SK-N-SH treated with all-trans-retinoic acid at 6 μM for 48 hours (cell line): ENCODE measurements at regions not wholly inside any gene's neighbourhood (a gene's known extent, or its start where the extent isn't known, plus 50 kb on each side); places are given as distances from the start of the nearest gene placed in this dataset.

ENCODE experiments used
- ATAC-seq: fragments of 200-7000 bp; cut with Tn5 transposase; 3 replicates; pipeline ENCODE4 v1.9.1; 2020; ENCODE audit warnings: mild to moderate bottlenecking, moderate library complexity
- ARNTL ChIP-seq: fragments of 450-650 bp; formaldehyde crosslinking; IDR thresholded peaks from 2 replicates; pipeline ENCODE4 v1.5.0; 2020; ENCODE audit warnings: low read depth, mild to moderate bottlenecking, moderate library complexity, borderline replicate concordance
- BACH2 ChIP-seq: fragments of 250-450 bp; sonication (Bioruptor Pico); IDR thresholded peaks from 2 replicates; pipeline ENCODE4 v1.9.0; 2021; ENCODE audit warnings: mild to moderate bottlenecking, borderline replicate concordance
- CSDC2 ChIP-seq: fragments of 250-450 bp; sonication (Bioruptor Pico); IDR thresholded peaks from 2 replicates; pipeline ENCODE4 v1.5.0; 2020; ENCODE audit warnings: mild to moderate bottlenecking, moderate library complexity
- ESRRG ChIP-seq: fragments of 250-450 bp; sonication (Bioruptor Pico); IDR thresholded peaks from 2 replicates; pipeline ENCODE4 v1.6.1; 2021; ENCODE audit warnings: mild to moderate bottlenecking
- GLIS3 ChIP-seq: fragments of 250-450 bp; sonication (Bioruptor Pico); IDR thresholded peaks from 2 replicates; pipeline ENCODE4 v1.5.0; 2020; ENCODE audit warnings: mild to moderate bottlenecking, moderate library complexity
- ISL1 ChIP-seq: fragments of 250-450 bp; sonication (Bioruptor Pico); IDR thresholded peaks from 2 replicates; pipeline ENCODE4 v2.1.2; 2022; ENCODE audit warnings: mild to moderate bottlenecking, moderate library complexity
- OSR1 ChIP-seq: fragments of 250-450 bp; sonication (Bioruptor Pico); IDR thresholded peaks from 2 replicates; pipeline ENCODE4 v1.8.0; 2022; ENCODE audit warnings: moderate library complexity, mild to moderate bottlenecking, inconsistent platforms
- PPARA ChIP-seq: fragments of 250-450 bp; sonication (Bioruptor Pico); IDR thresholded peaks from 2 replicates; pipeline ENCODE4 v1.5.0; 2020; ENCODE audit warnings: mild to moderate bottlenecking, borderline replicate concordance
- RARB ChIP-seq: fragments of 250-450 bp; sonication (Bioruptor Pico); IDR thresholded peaks from 2 replicates; pipeline ENCODE4 v1.8.0; 2021; ENCODE audit warnings: mild to moderate bottlenecking, moderate library complexity
- SNAI2 ChIP-seq: fragments of 250-450 bp; sonication (Bioruptor Pico); IDR thresholded peaks from 2 replicates; pipeline ENCODE4 v1.5.0; 2020; ENCODE audit warnings: mild to moderate bottlenecking, moderate library complexity
- TOX ChIP-seq: fragments of 250-450 bp; sonication (Bioruptor Pico); IDR thresholded peaks from 2 replicates; pipeline ENCODE4 v1.8.0; 2021; ENCODE audit warnings: mild to moderate bottlenecking, moderate library complexity, borderline replicate concordance
- ZC3H10 ChIP-seq: fragments of 250-450 bp; sonication (Bioruptor Pico); IDR thresholded peaks from 2 replicates; pipeline ENCODE4 v1.5.1; 2021; ENCODE audit warnings: mild to moderate bottlenecking, moderate library complexity
- ZFP3 ChIP-seq: fragments of 250-450 bp; sonication (Bioruptor Pico); IDR thresholded peaks from 2 replicates; pipeline ENCODE4 v1.5.0; 2020; ENCODE audit warnings: mild to moderate bottlenecking, moderate library complexity
- ZFP30 ChIP-seq: fragments of 450-650 bp; formaldehyde crosslinking; IDR thresholded peaks from 2 replicates; pipeline ENCODE4 v1.5.0; 2022; ENCODE audit warnings: mild to moderate bottlenecking, moderate library complexity
- ZNF565 ChIP-seq: fragments of 450-650 bp; formaldehyde crosslinking; conservative IDR thresholded peaks from 2 replicates; pipeline ENCODE4 v1.5.0; 2020; ENCODE audit warnings: low read depth, mild to moderate bottlenecking, moderate library complexity
- ZNF70 ChIP-seq: fragments of 450-650 bp; formaldehyde crosslinking; IDR thresholded peaks from 2 replicates; pipeline ENCODE4 v1.5.0; 2020; ENCODE audit warnings: mild to moderate bottlenecking, moderate library complexity
- ZNF8 ChIP-seq: fragments of 450-650 bp; formaldehyde crosslinking; IDR thresholded peaks from 2 replicates; pipeline ENCODE4 v1.5.0; 2020; ENCODE audit warnings: mild to moderate bottlenecking, moderate library complexity
- TF ChIP-seq, protein P1 (sequence below): fragments of 250-450 bp; sonication (Bioruptor Pico); IDR thresholded peaks from 2 replicates; pipeline ENCODE4 v1.5.1; 2020; ENCODE audit warnings: low read depth, mild to moderate bottlenecking, moderate library complexity
- TF ChIP-seq, protein P2 (sequence below): fragments of 250-450 bp; sonication (Bioruptor Pico); IDR thresholded peaks from 2 replicates; pipeline ENCODE4 v1.5.1; 2021; ENCODE audit warnings: mild to moderate bottlenecking, moderate library complexity
- TF ChIP-seq, protein P3 (sequence below): fragments of 250-450 bp; sonication (Bioruptor Pico); IDR thresholded peaks from 2 replicates; pipeline ENCODE4 v1.5.0; 2020; ENCODE audit warnings: mild to moderate bottlenecking, moderate library complexity
- TF ChIP-seq, protein P4 (sequence below): fragments of 250-450 bp; sonication (Bioruptor Pico); IDR thresholded peaks from 2 replicates; pipeline ENCODE4 v1.8.0; 2021; ENCODE audit warnings: low read depth, mild to moderate bottlenecking, moderate library complexity, borderline replicate concordance

DNA sequence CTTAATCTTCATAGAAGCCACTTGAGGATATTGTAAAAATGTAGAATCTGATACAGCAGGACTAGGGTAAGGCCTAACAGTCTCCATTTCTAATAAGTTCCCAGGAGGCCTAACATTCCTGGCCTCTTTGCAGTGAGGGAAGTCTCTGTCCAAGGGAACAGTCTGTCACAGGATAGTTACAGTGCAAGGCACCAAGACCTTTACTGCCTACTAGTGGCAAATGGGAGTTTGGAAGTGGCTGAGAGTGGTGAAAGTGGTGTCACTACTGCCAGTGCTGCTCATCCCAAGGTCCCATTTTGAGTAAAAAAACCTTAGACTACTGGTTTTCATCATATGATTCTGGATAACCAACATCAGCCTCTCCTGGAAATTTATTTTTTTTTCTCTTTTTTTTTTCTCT lies 619.5 kb upstream of the SEMA3D start:
- ATAC-seq, result no peak
- TF ChIP-seq OSR1 (CRISPR knock-in tag) (no peak), ZNF70 (CRISPR knock-in tag) (no peak), ZFP3 (CRISPR knock-in tag) (no peak), ISL1 (CRISPR knock-in tag) (no peak), TOX (CRISPR knock-in tag) (no peak), SNAI2 (CRISPR knock-in tag) (no peak), CSDC2 (no peak), ZNF8 (CRISPR knock-in tag) (no peak), PPARA (CRISPR knock-in tag) (no peak)
- TF ChIP-seq, protein P1, sequence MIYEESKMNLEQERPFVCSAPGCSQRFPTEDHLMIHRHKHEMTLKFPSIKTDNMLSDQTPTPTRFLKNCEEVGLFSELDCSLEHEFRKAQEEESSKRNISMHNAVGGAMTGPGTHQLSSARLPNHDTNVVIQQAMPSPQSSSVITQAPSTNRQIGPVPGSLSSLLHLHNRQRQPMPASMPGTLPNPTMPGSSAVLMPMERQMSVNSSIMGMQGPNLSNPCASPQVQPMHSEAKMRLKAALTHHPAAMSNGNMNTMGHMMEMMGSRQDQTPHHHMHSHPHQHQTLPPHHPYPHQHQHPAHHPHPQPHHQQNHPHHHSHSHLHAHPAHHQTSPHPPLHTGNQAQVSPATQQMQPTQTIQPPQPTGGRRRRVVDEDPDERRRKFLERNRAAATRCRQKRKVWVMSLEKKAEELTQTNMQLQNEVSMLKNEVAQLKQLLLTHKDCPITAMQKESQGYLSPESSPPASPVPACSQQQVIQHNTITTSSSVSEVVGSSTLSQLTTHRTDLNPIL (CRISPR knock-in tag), result no peak
- TF ChIP-seq, protein P2, sequence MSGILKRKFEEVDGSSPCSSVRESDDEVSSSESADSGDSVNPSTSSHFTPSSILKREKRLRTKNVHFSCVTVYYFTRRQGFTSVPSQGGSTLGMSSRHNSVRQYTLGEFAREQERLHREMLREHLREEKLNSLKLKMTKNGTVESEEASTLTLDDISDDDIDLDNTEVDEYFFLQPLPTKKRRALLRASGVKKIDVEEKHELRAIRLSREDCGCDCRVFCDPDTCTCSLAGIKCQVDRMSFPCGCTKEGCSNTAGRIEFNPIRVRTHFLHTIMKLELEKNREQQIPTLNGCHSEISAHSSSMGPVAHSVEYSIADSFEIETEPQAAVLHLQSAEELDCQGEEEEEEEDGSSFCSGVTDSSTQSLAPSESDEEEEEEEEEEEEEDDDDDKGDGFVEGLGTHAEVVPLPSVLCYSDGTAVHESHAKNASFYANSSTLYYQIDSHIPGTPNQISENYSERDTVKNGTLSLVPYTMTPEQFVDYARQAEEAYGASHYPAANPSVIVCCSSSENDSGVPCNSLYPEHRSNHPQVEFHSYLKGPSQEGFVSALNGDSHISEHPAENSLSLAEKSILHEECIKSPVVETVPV (CRISPR knock-in tag), result no peak
- TF ChIP-seq, protein P3, sequence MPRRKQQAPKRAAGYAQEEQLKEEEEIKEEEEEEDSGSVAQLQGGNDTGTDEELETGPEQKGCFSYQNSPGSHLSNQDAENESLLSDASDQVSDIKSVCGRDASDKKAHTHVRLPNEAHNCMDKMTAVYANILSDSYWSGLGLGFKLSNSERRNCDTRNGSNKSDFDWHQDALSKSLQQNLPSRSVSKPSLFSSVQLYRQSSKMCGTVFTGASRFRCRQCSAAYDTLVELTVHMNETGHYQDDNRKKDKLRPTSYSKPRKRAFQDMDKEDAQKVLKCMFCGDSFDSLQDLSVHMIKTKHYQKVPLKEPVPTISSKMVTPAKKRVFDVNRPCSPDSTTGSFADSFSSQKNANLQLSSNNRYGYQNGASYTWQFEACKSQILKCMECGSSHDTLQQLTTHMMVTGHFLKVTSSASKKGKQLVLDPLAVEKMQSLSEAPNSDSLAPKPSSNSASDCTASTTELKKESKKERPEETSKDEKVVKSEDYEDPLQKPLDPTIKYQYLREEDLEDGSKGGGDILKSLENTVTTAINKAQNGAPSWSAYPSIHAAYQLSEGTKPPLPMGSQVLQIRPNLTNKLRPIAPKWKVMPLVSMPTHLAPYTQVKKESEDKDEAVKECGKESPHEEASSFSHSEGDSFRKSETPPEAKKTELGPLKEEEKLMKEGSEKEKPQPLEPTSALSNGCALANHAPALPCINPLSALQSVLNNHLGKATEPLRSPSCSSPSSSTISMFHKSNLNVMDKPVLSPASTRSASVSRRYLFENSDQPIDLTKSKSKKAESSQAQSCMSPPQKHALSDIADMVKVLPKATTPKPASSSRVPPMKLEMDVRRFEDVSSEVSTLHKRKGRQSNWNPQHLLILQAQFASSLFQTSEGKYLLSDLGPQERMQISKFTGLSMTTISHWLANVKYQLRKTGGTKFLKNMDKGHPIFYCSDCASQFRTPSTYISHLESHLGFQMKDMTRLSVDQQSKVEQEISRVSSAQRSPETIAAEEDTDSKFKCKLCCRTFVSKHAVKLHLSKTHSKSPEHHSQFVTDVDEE (CRISPR knock-in tag), result no peak

DNA sequence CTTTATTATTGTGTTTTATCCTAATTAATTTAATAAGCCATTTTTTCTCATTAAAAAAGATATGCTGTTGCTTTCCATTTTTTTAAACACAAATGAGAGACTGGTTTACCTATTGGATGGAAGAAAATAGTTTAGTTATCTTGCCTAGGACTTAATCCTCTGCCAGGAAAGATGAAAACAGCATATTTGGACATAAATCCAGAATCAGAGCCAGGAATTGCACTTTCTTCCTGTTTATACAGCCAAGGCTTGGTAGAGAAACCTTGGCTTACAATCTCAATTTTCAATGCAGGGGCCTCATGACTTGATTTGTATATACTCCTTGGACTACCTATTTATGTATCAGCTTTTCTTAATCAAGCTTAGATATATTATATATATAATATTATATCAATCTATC lies 618.8 kb upstream of the SEMA3D start:
- TF ChIP-seq, protein P2 (CRISPR knock-in tag), result no peak
- TF ChIP-seq GLIS3 (CRISPR knock-in tag) (no peak), RARB (CRISPR knock-in tag) (no peak), BACH2 (CRISPR knock-in tag) (no peak), TOX (CRISPR knock-in tag) (no peak), ESRRG (CRISPR knock-in tag) (no peak)
- ATAC-seq, result no peak

DNA sequence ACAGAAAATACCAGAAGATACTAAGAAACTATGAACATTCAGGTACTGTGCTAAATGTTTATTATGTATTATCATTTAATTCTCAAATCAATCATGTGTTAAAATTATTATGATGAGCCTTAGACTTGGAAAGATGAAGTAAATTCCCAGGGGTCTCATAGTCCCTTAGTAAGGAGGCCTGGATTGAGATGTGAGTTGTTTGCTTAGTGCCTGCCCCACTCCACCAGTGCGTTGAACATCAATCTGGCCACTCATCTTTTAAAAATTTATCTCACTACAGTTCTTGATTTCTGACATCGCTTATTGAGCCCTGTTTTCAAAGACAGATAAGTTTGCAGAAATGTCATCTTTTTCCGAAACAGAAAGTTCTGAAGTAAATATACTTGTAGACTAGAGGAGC lies 618.4 kb upstream of the SEMA3D start:
- TF ChIP-seq RARB (CRISPR knock-in tag) (no peak), ZC3H10 (CRISPR knock-in tag) (no peak)
- ATAC-seq, result no peak

DNA sequence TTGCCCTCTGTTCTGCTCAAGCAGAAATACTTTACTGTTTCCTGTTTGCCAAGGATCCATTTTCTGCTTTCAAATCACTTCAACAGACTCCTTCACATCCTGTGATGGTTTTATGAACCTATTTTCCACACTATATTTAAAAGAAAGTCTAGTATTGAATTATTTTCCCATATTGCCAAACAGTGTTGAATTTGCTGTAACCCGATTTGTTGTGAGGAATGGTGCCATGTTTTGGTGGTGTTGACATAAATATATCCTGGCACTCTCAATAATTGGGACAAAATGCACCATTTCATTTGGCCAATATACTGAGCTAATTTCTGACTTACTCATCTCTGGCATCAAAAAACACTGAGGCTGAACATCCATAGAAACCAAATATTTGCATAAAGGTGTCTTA lies 615.4 kb upstream of the SEMA3D start:
- ATAC-seq, result no peak
- no peak for TF ChIP-seq ZFP30
- no peak for TF ChIP-seq ZNF565 (CRISPR knock-in tag)
- TF ChIP-seq, protein P4, sequence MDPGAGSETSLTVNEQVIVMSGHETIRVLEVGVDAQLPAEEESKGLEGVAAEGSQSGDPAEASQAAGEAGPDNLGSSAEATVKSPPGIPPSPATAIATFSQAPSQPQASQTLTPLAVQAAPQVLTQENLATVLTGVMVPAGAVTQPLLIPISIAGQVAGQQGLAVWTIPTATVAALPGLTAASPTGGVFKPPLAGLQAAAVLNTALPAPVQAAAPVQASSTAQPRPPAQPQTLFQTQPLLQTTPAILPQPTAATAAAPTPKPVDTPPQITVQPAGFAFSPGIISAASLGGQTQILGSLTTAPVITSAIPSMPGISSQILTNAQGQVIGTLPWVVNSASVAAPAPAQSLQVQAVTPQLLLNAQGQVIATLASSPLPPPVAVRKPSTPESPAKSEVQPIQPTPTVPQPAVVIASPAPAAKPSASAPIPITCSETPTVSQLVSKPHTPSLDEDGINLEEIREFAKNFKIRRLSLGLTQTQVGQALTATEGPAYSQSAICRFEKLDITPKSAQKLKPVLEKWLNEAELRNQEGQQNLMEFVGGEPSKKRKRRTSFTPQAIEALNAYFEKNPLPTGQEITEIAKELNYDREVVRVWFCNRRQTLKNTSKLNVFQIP (CRISPR knock-in tag), result no peak
- no peak for TF ChIP-seq ZFP3 (CRISPR knock-in tag)
- TF ChIP-seq ZNF70 (CRISPR knock-in tag), result no peak
- TF ChIP-seq ZNF8 (CRISPR knock-in tag), result no peak
- TF ChIP-seq ARNTL (CRISPR knock-in tag), result no peak
- no peak for TF ChIP-seq TOX (CRISPR knock-in tag)
- TF ChIP-seq OSR1 (CRISPR knock-in tag), result no peak
